ENCODE measurements at regions not wholly inside any gene's neighbourhood (a gene's known extent, or its start where the extent isn't known, plus 50 kb on each side); places are given as distances from the start of the nearest gene placed in this dataset.

DNA sequence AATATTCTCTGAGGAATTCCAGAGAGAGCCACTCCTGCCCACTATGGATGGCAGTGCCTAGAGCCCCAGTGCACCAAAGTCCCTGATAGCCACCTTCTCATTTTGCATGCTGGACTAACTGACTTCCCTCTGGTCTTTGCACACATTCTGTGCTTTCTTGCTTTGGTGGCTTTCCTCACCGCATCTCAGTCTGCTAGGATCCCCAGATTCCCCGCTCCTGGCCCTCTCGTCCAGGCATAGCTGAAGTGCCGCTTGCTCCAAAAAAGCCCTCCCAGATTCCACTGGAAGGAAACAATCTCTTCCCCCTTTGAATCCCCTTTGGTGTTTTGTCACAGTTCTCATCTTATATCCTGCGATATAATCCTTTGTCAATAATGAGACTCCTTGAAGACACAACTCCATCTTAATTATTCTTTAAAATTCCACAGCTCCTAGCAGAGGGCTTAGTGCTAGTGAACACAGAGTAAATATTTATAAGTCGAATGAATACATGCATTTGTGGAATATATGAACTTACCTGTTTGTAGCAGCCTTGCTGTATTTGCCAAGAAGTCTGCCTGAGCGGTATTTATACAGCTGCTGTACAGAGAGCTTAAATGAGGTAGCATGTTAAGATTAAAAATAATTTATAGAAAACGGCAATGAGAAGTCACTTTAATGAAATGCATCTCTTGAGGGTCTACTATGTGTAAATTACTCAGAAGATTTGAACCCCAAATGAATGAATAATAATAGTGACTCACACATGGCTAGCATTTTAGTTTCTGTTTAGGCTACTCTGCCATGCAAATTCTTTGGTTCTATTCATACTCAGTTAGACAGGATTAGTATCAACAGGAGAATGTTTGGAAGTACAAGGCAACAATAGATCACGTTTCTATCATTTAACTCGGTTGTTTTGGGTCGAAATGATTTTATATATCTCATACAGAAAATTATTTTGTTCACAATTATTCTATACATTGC, 421.9 kb upstream of the TENM3 start:
- H3K36me3 ChIP-seq, result no peaks in the 10 kb centered on the region
- ATAC-seq (no peak), DNase-seq (no peak)
- no peak overlapping the region for H3K27ac ChIP-seq
- TF ChIP-seq, protein P1, sequence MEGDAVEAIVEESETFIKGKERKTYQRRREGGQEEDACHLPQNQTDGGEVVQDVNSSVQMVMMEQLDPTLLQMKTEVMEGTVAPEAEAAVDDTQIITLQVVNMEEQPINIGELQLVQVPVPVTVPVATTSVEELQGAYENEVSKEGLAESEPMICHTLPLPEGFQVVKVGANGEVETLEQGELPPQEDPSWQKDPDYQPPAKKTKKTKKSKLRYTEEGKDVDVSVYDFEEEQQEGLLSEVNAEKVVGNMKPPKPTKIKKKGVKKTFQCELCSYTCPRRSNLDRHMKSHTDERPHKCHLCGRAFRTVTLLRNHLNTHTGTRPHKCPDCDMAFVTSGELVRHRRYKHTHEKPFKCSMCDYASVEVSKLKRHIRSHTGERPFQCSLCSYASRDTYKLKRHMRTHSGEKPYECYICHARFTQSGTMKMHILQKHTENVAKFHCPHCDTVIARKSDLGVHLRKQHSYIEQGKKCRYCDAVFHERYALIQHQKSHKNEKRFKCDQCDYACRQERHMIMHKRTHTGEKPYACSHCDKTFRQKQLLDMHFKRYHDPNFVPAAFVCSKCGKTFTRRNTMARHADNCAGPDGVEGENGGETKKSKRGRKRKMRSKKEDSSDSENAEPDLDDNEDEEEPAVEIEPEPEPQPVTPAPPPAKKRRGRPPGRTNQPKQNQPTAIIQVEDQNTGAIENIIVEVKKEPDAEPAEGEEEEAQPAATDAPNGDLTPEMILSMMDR (IDR thresholded peaks at IDR 0.05), result no peak
- no peaks in the 10 kb centered on the region for H3K9me3 ChIP-seq
- intact Hi-C loops (cut with DNase I), result no loop called here
- no peak overlapping the region for H3K4me3 ChIP-seq
- H3K4me1 ChIP-seq, result no peaks in the 10 kb centered on the region
- H3K27me3 ChIP-seq, result no peaks in the 10 kb centered on the region

DNA sequence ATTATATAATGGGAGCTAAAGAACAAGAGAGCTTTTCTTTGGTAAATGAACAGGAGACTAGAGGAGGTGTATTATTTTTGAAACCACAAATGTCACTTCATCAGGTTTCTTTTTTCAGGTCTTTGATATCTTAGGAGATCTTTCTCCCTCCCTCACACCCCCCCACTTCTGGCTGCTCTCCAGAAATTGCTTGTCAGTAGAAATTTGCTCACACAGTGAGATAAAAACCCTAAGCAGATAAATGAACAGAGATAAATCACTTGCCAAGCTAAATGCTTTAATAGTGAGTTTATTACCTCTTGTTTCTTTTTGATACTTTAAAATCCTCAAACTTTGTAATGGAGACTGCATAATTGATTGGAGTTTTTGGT, 421.2 kb upstream of the TENM3 start:
- ATAC-seq (no peak), DNase-seq (no peak)
- Histone ChIP-seq H3K27ac (no peak overlapping the region), H3K4me3 (no peak overlapping the region), H3K27me3 (no peaks in the 10 kb centered on the region), H3K36me3 (no peaks in the 10 kb centered on the region), H3K9me3 (no peaks in the 10 kb centered on the region), H3K4me1 (no peaks in the 10 kb centered on the region)
- TF ChIP-seq, protein P1 (IDR thresholded peaks at IDR 0.05), result no peak
- intact Hi-C loops (cut with DNase I), result no loop called here

DNA sequence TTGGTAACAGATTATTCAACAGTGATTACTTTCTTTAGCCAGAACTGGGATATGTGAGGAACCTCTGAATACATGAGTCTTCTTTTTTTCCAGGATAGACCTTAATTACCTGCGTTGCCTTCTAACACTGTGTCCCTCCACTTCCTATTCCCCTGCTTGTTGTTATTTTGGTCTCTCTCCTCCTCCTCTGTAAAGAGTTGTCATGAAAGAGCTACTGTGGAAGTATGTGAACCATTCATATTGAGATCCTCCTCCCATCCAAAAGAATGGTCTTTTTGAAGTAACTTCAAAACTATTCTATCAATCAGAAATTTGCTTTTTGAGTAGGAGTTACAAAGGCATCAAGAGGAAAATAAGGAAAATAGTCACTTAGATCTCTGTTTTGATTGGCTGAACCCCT, 420.0 kb upstream of the TENM3 start:
- no peak for DNase-seq
- ATAC-seq, result no peak
- Histone ChIP-seq H3K9me3 (no peaks in the 10 kb centered on the region), H3K4me3 (no peak overlapping the region), H3K27ac (no peak overlapping the region), H3K36me3 (no peaks in the 10 kb centered on the region), H3K4me1 (no peaks in the 10 kb centered on the region), H3K27me3 (no peaks in the 10 kb centered on the region)
- intact Hi-C loops (cut with DNase I), result no loop called here
- TF ChIP-seq, protein P1 (IDR thresholded peaks at IDR 0.05), result no peak

DNA sequence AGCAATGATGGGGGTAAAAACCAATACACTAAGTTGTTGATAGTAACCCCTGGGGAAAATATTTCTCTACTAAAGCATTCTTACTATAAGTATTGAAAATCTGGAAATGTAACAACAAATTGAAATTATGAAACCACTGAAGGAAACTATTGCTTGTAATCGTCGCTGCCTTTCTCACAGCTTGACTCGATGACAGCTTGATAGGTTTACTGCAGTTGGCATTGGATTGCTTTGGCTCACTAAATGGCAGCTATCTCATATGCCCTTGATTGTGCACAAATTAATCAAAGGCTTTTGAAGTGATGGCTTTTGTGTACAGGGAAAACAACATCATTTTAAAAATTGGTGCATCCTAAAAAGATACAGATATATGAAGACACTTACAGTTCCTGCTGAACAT, 419.6 kb upstream of the TENM3 start:
- Histone ChIP-seq H3K9me3 (no peaks in the 10 kb centered on the region), H3K4me3 (no peak overlapping the region), H3K27ac (no peak overlapping the region), H3K4me1 (no peaks in the 10 kb centered on the region), H3K36me3 (no peaks in the 10 kb centered on the region), H3K27me3 (no peaks in the 10 kb centered on the region)
- DNase-seq, result no peak
- TF ChIP-seq, protein P1 (IDR thresholded peaks at IDR 0.05), result no peak
- intact Hi-C loops (cut with DNase I), result no loop called here
- ATAC-seq, result no peak

DNA sequence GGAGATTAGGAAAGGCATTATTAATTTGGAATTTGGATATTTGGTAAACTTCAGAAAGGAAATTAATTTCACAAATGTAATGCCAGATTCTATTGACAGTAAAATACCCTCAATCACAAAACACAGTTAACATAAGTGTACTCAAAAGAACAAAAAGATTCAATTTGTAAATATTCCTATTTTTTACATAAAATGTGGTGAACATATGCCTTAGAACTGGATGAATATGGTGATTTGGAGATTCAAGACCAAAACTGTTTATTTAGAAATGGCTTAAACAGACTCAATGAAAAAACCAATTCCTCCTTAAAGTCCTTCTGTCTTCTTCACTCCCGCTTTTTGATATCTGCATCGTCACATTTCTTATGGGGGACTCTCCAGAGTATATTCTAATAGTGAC, 417.6 kb upstream of the TENM3 start:
- no peak for DNase-seq
- no peak overlapping the region for H3K27ac ChIP-seq
- no peak overlapping the region for H3K4me3 ChIP-seq
- H3K4me1 ChIP-seq, result no peaks in the 10 kb centered on the region
- no peaks in the 10 kb centered on the region for H3K36me3 ChIP-seq
- no peaks in the 10 kb centered on the region for H3K27me3 ChIP-seq
- H3K9me3 ChIP-seq, result no peaks in the 10 kb centered on the region
- TF ChIP-seq, protein P1 (IDR thresholded peaks at IDR 0.05), result no peak
- intact Hi-C loops (cut with DNase I), result no loop called here
- ATAC-seq, result no peak
